Naive B cell (primary cell): ENCODE measurements at regions not wholly inside any gene's neighbourhood (a gene's known extent, or its start where the extent isn't known, plus 50 kb on each side); places are given as distances from the start of the nearest gene placed in this dataset.
A peak's percentile ranks its signal among the peaks of the same experiment; 100 is the strongest.

ENCODE experiments used
- ATAC-seq, 2 donors: fragments of 150-1000 bp; cut with Tn5 transposase; 2 replicates each; pipeline ENCODE4 v1.10.0; 2021; ENCODE audit warnings: low read depth in 2 of 2, mild to moderate bottlenecking in 2 of 2, moderate library complexity in 2 of 2
- DNase-seq: peaks from one replicate; pipeline ENCODE4 v3.0.0; 2022
- H3K27ac Mint-ChIP-seq, 6 donors: one replicate each; pipeline ENCODE4 v1.8.0; 2020 to 2022; ENCODE audit warnings: mild to moderate bottlenecking in 6 of 6, mixed read lengths in 6 of 6, moderate library complexity in 5 of 6, inconsistent platforms in 2 of 6
- H3K27me3 Mint-ChIP-seq, 3 donors: one replicate each; pipeline ENCODE4 v1.8.0; 2021 to 2022; ENCODE audit warnings: mixed read lengths in 3 of 3, mild to moderate bottlenecking in 1 of 3
- H3K36me3 Mint-ChIP-seq, 2 donors: one replicate each; pipeline ENCODE4 v1.8.0; 2020 to 2022; ENCODE audit warnings: mixed read lengths in 2 of 2, inconsistent platforms in 1 of 2, mild to moderate bottlenecking in 1 of 2
- H3K4me1 Mint-ChIP-seq, 3 donors: one replicate each; pipeline ENCODE4 v1.8.0; 2020 to 2022; ENCODE audit warnings: mixed read lengths in 3 of 3, inconsistent platforms in 1 of 3, mild to moderate bottlenecking in 1 of 3, moderate library complexity in 1 of 3
- H3K4me3 Mint-ChIP-seq, 8 donors: one replicate each; pipeline ENCODE4 v1.8.0; 2020 to 2022; ENCODE audit warnings: mild to moderate bottlenecking in 8 of 8, mixed read lengths in 8 of 8, moderate library complexity in 8 of 8, inconsistent platforms in 2 of 8
- H3K9me3 Mint-ChIP-seq, 7 donors: one replicate each; pipeline ENCODE4 v1.8.0; 2020 to 2022; ENCODE audit warnings: mixed read lengths in 7 of 7, mild to moderate bottlenecking in 5 of 7, inconsistent platforms in 2 of 7, moderate library complexity in 1 of 7

- DNase-seq (no peak), ATAC-seq (no peak)
- peak overlapping the region in 1 of 8 donors; percentile 22 for H3K4me3 Mint-ChIP-seq
- H3K27me3 Mint-ChIP-seq = no peaks in the 10 kb centered on the region
- H3K36me3 Mint-ChIP-seq = no peaks in the 10 kb centered on the region
- H3K4me1 Mint-ChIP-seq = peaks cover 10 to 33% (median 12%) of the 10 kb centered on the region in 3 donors
- H3K9me3 Mint-ChIP-seq = no peaks in the 10 kb centered on the region
- H3K27ac Mint-ChIP-seq = peak overlapping the region in 1 of 6 donors; percentile 62
Measured at GRCh38 chr13:40457929-40458719, 208.3 kb downstream of the FOXO1 start.

GRCh38 chr13:40458720-40458990 lies 207.8 kb downstream of the FOXO1 start:
- no peaks in the 10 kb centered on the region for H3K9me3 Mint-ChIP-seq
- no peak for ATAC-seq
- peak overlapping the region in 1 of 8 donors; percentile 22 for H3K4me3 Mint-ChIP-seq
- no peaks in the 10 kb centered on the region for H3K27me3 Mint-ChIP-seq
- no peaks in the 10 kb centered on the region for H3K36me3 Mint-ChIP-seq
- DNase-seq = no peak
- peaks cover 8 to 28% (median 11%) of the 10 kb centered on the region in 3 donors for H3K4me1 Mint-ChIP-seq
- H3K27ac Mint-ChIP-seq = peak overlapping the region in 1 of 6 donors; percentile 83

DNA sequence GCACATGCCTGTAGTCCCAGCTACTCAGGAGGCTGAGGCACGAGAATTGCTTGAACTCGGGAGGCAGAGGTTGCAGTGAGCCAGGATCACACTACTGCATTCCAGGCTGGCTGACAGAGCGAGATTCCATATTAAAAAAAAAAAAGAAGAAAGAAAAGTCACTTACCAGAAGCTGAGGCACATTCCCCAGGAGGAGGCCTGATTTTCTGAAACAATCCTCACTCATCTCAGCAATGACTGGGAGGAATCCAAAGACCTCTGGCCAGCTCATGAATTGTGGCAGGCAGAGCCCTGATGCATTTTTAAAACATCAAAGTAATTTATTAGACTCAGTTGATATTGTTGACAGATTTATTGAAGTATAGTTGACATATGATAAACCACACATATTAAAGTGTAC lies 206.3 kb downstream of the FOXO1 start:
- Mint-ChIP-seq H3K27ac (peak overlapping the region in 1 of 6 donors; percentile 51), H3K9me3 (peaks cover 0 to 4% (median 0%) of the 10 kb centered on the region in 7 donors), H3K27me3 (no peaks in the 10 kb centered on the region), H3K4me3 (no peak overlapping the region), H3K4me1 (peaks cover 15 to 40% (median 24%) of the 10 kb centered on the region in 3 donors), H3K36me3 (peaks cover 0 to 4% of the 10 kb centered on the region in 2 donors)
- DNase-seq (no peak), ATAC-seq (no peak)

- Mint-ChIP-seq H3K27ac (peak overlapping the region in 2 of 6 donors; percentile 30 to 34), H3K4me3 (peak overlapping the region in 1 of 8 donors; percentile 9), H3K36me3 (peaks cover 9% of the 10 kb centered on the region in 2 donors), H3K4me1 (peaks cover 18 to 20% (median 20%) of the 10 kb centered on the region in 3 donors), H3K27me3 (no peaks in the 10 kb centered on the region), H3K9me3 (peaks cover 0 to 8% (median 4%) of the 10 kb centered on the region in 7 donors)
- no peak for DNase-seq
- peak; percentile 55 to 83 for ATAC-seq
Measured at GRCh38 chr13:40464337-40465014, 202.0 kb downstream of the FOXO1 start.

DNA sequence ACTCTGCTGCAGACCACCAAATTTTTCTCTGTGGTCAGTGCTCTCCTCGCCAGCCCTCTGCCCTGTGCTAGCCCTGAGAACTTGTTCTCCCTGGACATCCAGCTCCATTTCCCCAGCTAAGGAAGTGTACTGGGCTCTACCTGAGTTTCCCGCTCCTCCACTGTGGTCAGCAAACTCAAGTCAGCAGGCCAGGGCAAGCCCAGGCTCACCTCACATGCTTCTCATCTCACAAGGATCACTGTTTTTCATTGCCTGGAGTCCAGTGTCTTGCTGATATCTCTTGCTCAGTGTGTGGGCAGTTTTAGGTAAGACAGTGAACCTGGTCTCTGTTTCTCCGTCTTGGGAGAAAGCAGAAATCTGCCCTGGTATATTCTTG lies 201.4 kb downstream of the FOXO1 start:
- no peak for DNase-seq
- Mint-ChIP-seq H3K27ac (peak overlapping the region in 1 of 6 donors; percentile 30), H3K4me3 (peak overlapping the region in 1 of 8 donors; percentile 21), H3K9me3 (peaks cover 0 to 8% (median 4%) of the 10 kb centered on the region in 7 donors), H3K36me3 (peaks cover 9% of the 10 kb centered on the region in 2 donors), H3K27me3 (no peaks in the 10 kb centered on the region), H3K4me1 (peaks cover 18 to 23% (median 20%) of the 10 kb centered on the region in 3 donors)
- no peak for ATAC-seq

- peaks cover 0 to 8% (median 4%) of the 10 kb centered on the region in 7 donors for H3K9me3 Mint-ChIP-seq
Measured at GRCh38 chr13:40466272-40466671, 200.2 kb downstream of the FOXO1 start.

GRCh38 chr13:40468227-40468838 lies 198.1 kb downstream of the FOXO1 start:
- peaks cover 22 to 44% (median 25%) of the 10 kb centered on the region in 3 donors for H3K4me1 Mint-ChIP-seq
- DNase-seq = no peak
- H3K36me3 Mint-ChIP-seq = peaks cover 9% of the 10 kb centered on the region in 2 donors
- H3K4me3 Mint-ChIP-seq = no peak overlapping the region
- H3K9me3 Mint-ChIP-seq = peaks cover 0 to 8% (median 4%) of the 10 kb centered on the region in 7 donors
- peak overlapping the region in 1 of 6 donors; percentile 28 for H3K27ac Mint-ChIP-seq
- no peak for ATAC-seq
- H3K27me3 Mint-ChIP-seq = no peaks in the 10 kb centered on the region

More at GRCh38 chr13:40466272-40466671, 200.2 kb downstream of the FOXO1 start:
- no peaks in the 10 kb centered on the region for H3K27me3 Mint-ChIP-seq
- H3K4me3 Mint-ChIP-seq = no peak overlapping the region
- no peak for DNase-seq
- no peak overlapping the region for H3K27ac Mint-ChIP-seq
- H3K4me1 Mint-ChIP-seq = peaks cover 20 to 25% (median 22%) of the 10 kb centered on the region in 3 donors
- no peak for ATAC-seq
- H3K36me3 Mint-ChIP-seq = peaks cover 9% of the 10 kb centered on the region in 2 donors

- DNase-seq (no peak), ATAC-seq (no peak)
- Mint-ChIP-seq H3K36me3 (peaks cover 7 to 9% of the 10 kb centered on the region in 2 donors), H3K27me3 (no peaks in the 10 kb centered on the region), H3K9me3 (peaks cover 0 to 8% (median 0%) of the 10 kb centered on the region in 7 donors), H3K4me1 (peaks cover 14 to 38% (median 15%) of the 10 kb centered on the region in 3 donors), H3K27ac (peak overlapping the region in 2 of 6 donors; percentile 48 to 68), H3K4me3 (no peak overlapping the region)
Measured at GRCh38 chr13:40469581-40470310, 196.7 kb downstream of the FOXO1 start.

DNA sequence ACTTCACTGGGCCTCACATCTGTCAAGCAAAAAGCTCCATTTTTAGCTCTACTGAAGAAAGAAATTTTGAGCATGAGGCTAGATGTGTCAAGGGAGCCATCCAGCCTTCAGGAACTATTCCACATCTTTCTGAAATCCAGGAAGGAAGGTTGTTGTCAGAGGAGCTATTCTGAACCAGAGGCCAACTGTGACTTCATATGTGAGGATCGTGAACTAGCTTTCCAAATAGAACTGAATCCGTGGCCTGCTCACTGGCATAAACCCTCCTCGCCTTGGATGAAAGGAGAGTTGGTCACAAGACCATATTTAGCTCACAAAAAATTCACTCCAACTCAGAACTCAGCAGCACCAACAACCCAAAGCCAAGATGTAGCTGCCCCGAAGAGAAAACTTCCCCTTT lies 195.8 kb downstream of the FOXO1 start:
- no peak overlapping the region for H3K4me3 Mint-ChIP-seq
- peaks cover 0 to 12% (median 0%) of the 10 kb centered on the region in 7 donors for H3K9me3 Mint-ChIP-seq
- ATAC-seq = no peak
- H3K4me1 Mint-ChIP-seq = peaks cover 7 to 33% (median 20%) of the 10 kb centered on the region in 3 donors
- no peak for DNase-seq
- H3K27me3 Mint-ChIP-seq = no peaks in the 10 kb centered on the region
- peak overlapping the region in 1 of 6 donors; percentile 9 for H3K27ac Mint-ChIP-seq
- H3K36me3 Mint-ChIP-seq = peaks cover 5 to 12% of the 10 kb centered on the region in 2 donors

- peak overlapping the region in 2 of 6 donors; percentile 9 to 51 for H3K27ac Mint-ChIP-seq
Measured at GRCh38 chr13:40471076-40471475, 195.4 kb downstream of the FOXO1 start.

GRCh38 chr13:40471911-40472310 lies 194.5 kb downstream of the FOXO1 start:
- Mint-ChIP-seq H3K36me3 (peaks cover 5 to 16% of the 10 kb centered on the region in 2 donors), H3K4me3 (no peak overlapping the region), H3K27me3 (no peaks in the 10 kb centered on the region), H3K4me1 (peaks cover 7 to 33% (median 23%) of the 10 kb centered on the region in 3 donors), H3K9me3 (peaks cover 0 to 12% (median 0%) of the 10 kb centered on the region in 7 donors), H3K27ac (no peak overlapping the region)
- ATAC-seq = no peak
- no peak for DNase-seq

More at GRCh38 chr13:40471076-40471475, 195.4 kb downstream of the FOXO1 start:
- DNase-seq = no peak
- Mint-ChIP-seq H3K36me3 (peaks cover 5 to 16% of the 10 kb centered on the region in 2 donors), H3K4me1 (peaks cover 7 to 33% (median 23%) of the 10 kb centered on the region in 3 donors), H3K4me3 (no peak overlapping the region), H3K27me3 (no peaks in the 10 kb centered on the region), H3K9me3 (peaks cover 0 to 12% (median 0%) of the 10 kb centered on the region in 7 donors)
- ATAC-seq = no peak

DNA sequence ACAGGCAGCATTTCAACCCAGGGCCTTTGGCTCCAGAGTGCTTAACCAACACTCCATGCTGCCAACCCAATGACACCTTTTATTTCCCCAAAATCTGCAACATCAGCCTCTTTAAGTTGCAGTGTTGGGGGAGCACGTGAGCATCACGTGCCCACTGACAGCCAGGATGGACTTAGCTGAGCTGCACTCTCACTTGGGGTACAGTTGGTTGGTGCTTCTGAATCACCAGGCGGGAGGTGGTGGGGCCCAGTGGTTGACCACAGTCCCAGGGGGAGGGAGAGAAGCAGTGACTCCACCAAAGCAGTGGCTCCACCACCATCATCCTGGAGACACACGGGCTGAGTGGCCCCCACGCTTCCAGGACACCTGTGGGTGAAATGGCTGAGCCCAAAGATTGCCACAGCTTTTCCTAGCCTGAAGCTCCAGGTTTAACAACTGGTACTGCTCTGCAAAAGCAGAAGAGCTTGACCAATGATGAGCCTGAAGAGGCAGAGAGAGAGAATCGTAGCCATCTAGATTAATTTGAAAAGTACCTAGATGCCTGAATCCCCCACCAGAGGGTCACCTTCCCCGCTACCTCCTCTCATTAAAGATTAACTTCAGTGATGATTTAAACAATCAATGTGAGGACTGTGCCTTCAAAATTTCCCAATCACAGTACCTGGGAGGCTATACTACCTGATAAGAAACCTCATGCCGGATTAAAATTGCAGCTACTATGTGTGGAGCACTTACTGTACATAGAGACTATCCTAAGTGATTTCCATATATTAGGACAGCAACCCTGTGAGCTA lies 193.8 kb downstream of the FOXO1 start:
- H3K36me3 Mint-ChIP-seq = peaks cover 5 to 16% of the 10 kb centered on the region in 2 donors
- no peak for DNase-seq
- H3K4me1 Mint-ChIP-seq = peaks cover 8 to 38% (median 25%) of the 10 kb centered on the region in 3 donors
- H3K4me3 Mint-ChIP-seq = peak overlapping the region in 1 of 8 donors; percentile 16
- no peaks in the 10 kb centered on the region for H3K27me3 Mint-ChIP-seq
- peak overlapping the region in 2 of 6 donors; percentile 74 to 79 for H3K27ac Mint-ChIP-seq
- ATAC-seq = no peak
- H3K9me3 Mint-ChIP-seq = peaks cover 0 to 12% (median 0%) of the 10 kb centered on the region in 7 donors
